NCI-H446 (cell line): ENCODE measurements at regions not wholly inside any gene's neighbourhood (a gene's known extent, or its start where the extent isn't known, plus 50 kb on each side); places are given as distances from the start of the nearest gene placed in this dataset.

Experiments
- DNase-seq, 2 experiments: peaks; one replicate each; lab custom pipeline; 2025; lab: John Stamatoyannopoulos, UW

GRCh38 chr18:55166260-55166598 lies 207.0 kb upstream of the CCDC68 start:
- DNase-seq = no peak

DNA sequence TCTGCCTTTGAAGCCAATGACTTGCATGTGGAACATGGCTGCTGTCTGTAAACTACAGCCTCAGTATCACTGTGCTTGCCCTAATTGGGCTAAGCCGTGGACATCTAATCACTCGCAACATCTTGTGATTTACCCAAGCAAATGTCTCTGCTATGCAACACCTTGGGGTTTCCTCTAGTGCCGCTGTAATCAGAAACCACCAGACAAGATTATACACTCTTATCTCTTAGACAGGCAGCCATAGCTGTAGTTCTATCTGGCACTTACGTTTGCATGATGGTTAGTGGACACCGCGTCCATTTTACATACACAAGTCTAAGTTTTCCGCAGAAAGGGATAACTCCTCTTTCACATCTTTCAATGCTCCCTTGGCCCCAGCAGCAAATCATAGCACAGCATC lies 204.3 kb upstream of the CCDC68 start:
- no peak for DNase-seq

DNA sequence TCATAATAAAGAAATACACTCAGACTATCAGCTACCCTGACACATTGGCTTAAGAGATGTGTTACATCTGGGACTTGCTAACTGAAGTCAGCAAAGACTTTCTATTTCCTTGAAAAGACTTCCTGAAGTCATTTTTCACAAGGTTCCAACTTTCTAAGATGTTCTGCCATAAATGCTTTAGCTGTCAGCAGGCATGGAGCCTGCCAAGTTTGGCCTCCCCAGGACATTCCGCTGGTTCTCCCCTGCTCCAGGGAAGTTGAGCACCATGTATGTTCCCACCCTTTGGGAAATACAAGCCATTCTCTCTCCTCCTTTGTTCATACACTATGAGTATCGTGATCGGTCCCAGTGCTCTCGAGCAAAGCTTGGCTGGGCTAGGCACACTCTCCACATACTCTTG lies 202.7 kb upstream of the CCDC68 start:
- no peak for DNase-seq

DNA sequence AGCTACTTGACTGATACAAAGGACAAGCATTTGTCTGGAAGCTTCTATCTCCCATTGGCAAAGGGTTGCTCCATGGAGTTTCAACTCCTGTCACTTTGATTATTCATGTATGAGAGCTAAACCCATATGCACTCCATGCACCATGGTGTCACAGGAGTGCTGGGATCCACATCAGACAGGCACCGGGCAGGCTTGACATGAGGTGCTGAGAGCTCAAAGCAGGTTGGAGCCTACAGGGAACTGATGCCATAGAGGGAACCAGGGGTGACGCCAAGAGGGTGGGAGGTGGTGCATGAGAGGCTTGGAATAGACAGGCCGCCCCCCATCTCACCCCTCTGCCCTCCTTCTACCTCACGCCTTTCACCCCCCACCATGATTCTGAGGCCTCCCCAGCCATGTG lies 199.8 kb upstream of the CCDC68 start:
- no peak for DNase-seq

DNA sequence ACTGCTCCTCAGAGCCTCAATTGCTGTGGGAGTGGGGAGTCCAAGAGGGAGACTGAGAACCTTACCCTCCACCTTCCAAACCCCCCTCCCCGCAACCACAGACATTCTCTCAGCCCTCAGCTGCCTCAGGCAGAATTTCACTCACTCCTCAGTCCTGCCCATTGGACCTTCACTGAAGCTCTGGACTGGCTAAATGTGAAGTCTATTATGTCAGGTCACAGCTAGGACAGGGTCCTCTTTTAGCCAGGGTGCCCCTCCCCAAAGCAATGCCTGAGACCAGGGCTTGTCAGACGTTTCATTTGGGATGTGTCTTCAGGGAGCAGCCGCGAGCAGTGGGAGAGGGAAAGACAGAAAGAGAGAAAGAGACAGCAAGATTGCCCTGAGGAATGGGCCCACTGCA lies 199.3 kb upstream of the CCDC68 start:
- no peak for DNase-seq

- no peak for DNase-seq
These were observed 194.1 kb upstream of the CCDC68 start for GRCh38 chr18:55153346-55153745.

DNA sequence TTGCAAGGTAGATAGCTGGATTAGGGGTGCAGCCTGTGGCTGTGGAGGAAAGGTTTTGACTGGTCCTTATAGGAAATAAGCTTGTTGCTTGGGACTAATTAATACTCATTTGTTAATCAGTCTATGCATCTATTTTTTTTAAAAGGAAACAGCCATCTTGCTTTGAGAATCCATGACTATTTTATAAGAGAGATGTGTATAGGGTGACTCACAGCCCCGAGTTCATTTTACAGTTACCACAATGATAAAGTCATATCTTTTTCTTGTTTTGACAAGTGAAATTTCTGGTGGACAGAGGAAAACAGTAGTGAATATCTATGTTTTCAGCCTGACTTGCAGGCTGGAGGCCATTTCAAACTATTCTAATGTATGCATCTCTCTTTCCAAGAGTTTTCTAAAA lies 193.5 kb upstream of the CCDC68 start:
- no peak for DNase-seq

DNA sequence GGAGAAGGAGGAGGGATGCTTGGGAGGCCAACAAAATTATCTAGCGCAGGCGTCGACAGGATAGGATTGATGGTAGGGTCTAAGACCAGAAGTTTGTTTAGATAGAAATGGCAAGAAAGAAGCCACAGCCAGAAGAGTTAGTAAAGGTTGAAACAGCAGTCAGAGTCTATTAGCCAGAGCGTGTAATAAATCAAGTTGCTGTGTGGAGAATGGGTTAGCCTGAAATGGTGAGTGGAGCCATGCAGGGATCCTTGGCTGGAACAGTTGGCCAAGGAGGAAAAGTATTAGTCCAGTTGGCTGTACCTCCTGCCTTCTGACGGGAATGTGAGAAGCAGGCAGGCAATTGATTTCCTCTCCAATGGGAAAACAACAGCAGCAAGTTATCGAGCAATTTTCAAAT lies 190.7 kb upstream of the CCDC68 start:
- DNase-seq = peak in 1 of 2 experiments; percentile 3

DNA sequence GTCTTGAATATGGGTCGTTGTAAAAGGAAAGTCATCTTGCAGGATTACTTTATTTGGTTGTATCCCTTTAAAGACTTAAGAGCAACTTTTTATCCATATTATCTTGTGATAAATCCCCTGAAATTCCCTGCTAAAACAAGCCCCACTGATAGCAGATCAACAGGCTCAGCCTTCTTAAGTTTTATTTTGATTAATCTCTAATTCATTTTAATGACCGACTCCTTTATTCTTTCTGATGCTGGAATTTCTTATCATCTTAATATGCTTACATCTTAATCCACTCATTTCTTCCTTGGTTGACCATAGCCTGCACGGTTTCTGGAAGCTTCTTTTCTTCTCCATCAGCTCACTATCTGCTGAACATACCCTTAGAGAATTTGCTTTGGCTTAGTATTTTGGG lies 188.5 kb upstream of the CCDC68 start:
- DNase-seq = no peak

DNA sequence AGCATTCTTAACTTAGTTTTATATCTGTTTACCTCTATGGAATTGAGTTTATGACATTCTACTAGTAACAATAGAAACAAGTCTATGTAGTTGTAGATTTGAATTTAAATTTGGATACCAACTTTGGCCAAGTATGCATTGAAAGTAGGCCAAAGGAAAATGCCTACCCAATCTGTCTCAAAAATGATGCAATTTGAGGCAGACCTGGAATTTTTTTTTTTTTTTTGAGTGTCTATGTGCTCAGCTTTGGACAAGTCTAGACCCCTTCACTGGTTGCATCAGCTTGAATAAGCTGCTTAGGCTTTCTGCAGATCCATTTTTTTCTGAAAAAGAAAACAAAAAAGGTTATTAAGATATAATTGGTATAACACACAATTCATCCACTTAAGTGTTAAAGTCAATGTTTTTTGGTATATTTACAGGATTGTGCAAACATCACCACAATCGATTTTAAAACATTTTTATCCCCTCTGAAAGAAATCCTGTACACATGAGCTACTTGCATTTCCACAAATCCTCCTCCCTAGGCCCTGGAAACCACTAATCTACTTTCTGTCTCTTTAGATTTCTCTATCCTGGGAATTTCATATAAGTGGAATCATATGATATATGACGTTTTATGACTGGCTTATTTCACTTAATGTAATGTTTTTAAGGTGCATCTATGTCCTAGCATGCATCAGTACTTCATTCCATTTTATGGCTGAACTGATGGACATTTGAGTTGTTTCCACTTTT lies 185.1 kb upstream of the CCDC68 start:
- DNase-seq = no peak

- no peak for DNase-seq
These were observed 183.1 kb upstream of the CCDC68 start for GRCh38 chr18:55142410-55142809.

GRCh38 chr18:55141318-55141717 lies 182.1 kb upstream of the CCDC68 start:
- DNase-seq = no peak

GRCh38 chr18:55139836-55140235 lies 180.6 kb upstream of the CCDC68 start:
- no peak for DNase-seq

DNA sequence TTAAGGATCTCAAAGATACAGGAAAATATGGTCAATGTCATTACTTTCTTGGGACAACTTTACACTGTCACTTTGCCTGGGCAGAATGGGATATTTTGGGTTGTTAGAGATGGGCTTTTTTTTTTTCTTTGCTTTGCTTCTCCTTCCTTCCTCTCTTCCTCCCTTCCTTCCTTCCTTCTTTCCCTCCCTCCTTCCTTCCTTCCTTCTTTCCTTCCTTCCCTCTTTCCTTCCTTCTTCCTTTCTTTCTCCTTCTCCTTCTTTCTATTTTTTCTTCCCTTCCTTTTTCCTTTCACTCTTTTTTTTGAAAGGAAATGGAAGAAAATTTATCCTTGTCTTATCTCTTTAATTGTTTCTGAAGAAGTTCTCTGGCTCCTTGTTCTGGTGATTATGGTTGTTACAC lies 180.0 kb upstream of the CCDC68 start:
- DNase-seq = no peak

DNA sequence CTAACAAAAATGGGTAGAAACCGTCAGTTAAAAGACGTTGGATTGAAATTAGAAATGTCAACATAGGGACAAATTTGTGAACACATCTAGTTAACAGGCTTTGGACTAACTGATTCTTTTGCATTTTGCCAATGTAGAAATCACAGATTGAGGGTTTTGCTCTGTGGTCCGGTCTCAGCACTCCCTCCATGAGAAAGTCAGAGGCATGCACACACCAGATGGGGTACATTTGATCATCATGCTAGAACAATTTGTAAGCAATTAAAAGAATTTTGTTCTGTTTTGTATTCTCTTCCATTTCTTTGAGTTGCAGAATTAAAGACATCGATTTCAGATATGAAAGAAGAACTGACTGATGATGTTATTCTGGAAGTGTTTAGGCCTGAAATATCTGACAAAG lies 179.1 kb upstream of the CCDC68 start:
- no peak for DNase-seq

GRCh38 chr18:55137602-55138001 lies 178.3 kb upstream of the CCDC68 start:
- DNase-seq = no peak

DNA sequence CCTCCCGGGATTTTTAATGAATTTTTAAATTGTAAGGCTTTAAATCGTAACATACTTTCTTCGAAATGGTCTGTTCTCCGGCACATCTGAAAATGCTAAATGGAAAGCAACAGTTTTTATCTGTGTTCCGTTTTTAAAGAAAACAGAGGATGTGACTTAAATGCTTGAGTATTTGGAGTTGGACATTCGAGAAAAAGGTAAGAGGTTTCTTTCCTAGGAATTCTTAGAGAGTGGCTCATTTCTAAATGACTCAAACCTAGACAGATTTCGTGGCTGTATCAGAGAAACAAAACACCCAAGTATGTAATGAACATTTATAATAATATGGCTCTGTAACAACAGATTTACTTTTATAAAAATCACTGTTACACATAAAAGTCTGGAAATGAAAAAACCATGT lies 177.6 kb upstream of the CCDC68 start:
- no peak for DNase-seq

DNA sequence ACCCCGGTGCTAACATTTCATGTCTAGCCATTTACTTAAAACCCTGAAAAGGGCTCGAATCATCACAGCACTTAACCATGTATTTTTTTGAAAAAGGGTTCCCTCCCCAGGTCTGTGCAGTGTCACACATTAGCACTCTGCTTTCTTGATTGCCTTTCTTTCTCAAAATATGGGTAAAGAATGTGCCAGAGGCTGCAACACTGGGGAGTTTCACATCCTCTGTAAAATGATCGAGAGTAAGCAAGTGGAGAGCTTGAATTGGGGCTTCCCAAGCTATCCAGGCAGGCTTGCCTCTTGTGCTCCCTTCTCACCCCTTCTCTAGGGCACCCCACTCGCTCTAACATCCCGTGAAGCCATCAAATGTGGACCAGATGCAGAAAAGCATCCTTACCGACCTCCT lies 177.0 kb upstream of the CCDC68 start:
- DNase-seq = no peak

GRCh38 chr18:55133378-55133777 lies 174.1 kb upstream of the CCDC68 start:
- no peak for DNase-seq

DNA sequence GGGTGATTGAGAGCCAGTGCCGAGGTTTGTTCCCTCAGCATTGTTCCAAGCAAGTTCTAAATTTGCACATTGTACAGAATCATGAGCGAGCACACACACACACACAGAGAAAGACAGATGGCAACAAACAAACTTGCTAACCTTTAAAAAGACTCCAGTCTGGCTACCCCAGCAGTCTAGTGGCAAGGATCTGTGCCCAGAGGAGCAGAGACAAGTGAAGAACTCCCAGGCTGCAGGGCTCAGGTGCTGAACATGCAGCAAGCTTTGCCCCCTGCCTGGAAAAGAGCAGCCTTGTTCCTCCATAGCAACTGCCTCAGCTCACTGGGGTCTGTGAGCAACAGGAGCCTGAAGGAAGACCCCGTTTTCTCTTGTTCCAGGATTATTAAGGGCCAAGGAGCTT lies 169.2 kb upstream of the CCDC68 start:
- DNase-seq = peak in 1 of 2 experiments; percentile 0

- no peak for DNase-seq
These were observed 165.0 kb upstream of the CCDC68 start for GRCh38 chr18:55124078-55124763.

DNA sequence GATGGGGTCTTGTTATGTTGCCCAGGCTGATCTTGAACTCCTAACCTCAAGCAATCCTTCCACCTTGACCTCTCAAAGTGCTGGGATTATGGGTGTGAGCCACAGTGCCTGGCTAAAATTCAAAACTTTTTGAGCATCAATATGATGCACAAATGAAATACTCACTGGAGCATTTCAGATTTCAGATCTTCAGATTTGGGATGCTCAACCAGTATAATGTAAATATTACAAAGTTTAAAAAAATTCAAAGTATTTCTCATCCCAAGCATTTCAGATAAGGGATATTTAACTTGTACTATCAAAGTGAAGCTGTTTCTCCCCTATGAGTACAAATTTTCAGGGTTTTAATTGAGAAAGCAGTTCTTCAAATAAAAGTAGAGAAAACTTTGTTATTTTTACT lies 164.1 kb upstream of the CCDC68 start:
- no peak for DNase-seq

DNA sequence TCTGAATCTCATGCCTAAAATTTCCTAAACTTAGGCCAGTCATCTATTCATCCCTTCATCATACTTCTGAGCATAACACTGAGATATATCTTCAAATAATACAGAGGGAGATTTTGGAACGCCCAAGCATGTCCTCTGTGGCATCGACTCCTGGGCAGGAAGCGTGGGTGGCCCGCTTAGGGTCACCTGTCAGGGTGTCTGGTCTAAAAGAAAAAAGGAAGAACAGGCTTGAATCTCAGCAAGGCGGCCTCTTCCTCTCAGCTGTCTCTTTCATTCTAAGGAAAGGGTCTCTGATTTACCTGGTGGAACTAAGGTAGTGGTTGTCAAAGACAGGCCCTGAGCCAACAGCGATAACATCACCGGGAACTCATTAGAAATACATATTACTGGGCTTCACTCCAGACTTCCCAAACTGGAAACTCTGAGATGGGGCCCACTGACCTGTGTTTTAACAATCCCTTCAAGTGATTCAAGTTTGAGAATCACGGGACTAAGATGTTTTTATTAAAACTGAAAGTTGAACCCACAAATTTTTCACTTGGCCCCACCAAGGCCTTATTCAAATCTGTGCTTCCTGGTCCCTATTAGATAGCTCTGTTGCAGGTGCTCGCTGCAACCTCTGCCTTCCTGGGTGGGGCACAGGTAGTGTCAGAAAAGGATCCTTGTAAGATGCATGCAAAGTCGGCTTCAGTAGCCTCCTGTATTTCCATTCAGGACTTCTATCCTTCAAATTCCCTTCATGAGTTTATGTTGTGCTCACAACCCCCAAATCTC lies 162.3 kb upstream of the CCDC68 start:
- no peak for DNase-seq
